Stimulated activated CD8-positive, alpha-beta memory T cell treated with anti-CD3 and anti-CD28 coated beads, Interleukin-4, amount 100 ng/mL, for 24 hours (primary cell): ENCODE measurements at regions not wholly inside any gene's neighbourhood (a gene's known extent, or its start where the extent isn't known, plus 50 kb on each side); places are given as distances from the start of the nearest gene placed in this dataset.

ENCODE experiments used
- DNase-seq: peaks from one replicate; pipeline ENCODE4 v3.0.0-alpha.2; 2020; ENCODE audit warnings: low read depth

GRCh38 chr2:120883607-120884440, 148.2 kb downstream of the GLI2 start:
- no peak for DNase-seq

- no peak for DNase-seq
Measured at GRCh38 chr2:120884472-120885290, 149.0 kb downstream of the GLI2 start.

DNA sequence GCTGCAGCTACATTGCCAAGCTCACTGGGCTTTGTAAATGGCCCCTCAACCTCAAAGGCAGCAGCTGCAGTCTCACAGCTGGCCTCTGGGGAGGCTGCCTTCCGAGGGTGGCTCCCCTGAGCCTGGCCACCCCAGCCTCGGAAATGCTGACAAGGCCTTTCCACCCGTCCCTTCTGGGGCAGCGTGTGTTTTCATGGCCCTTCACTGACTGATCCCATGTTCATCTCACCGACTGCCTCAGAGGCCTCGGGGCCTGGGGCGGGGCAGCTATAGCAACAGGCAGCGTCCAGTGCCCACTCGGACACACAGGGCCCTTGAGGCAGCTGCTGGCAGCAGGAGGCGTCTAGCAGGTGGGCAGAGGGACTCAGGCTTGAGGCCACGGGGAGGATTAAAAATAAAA, 149.7 kb downstream of the GLI2 start:
- no peak for DNase-seq

- no peak for DNase-seq
Measured at GRCh38 chr2:120885749-120886148, 150.1 kb downstream of the GLI2 start.

- DNase-seq = no peak
Measured at GRCh38 chr2:120886534-120887319, 151.1 kb downstream of the GLI2 start.

GRCh38 chr2:120887320-120887697, 151.6 kb downstream of the GLI2 start:
- no peak for DNase-seq

DNA sequence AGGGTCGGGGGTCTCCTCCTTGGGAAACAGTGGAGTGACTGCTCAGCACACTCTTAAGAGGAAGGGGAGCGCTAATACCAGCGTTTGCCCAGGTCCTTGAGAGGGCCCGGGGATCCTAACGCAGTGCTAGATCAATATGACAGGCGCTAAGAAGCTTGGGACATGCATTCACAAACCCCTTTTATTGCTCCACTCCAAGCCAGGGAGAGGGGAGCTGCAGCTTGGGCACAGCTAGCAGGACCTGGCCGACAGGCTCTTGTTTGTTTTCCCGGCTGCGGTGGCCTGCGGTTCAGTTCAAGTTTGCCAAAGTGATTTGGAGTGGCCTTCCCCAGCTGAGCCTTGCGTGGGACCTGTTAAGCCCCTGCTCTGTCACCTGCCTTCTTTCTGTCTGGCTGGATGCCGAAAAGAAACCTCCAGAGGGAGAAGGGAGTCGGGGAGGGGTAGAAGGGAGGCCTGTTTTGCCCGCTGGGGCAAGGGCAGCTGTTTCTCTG, 152.1 kb downstream of the GLI2 start:
- DNase-seq = no peak

- DNase-seq = no peak
Measured at GRCh38 chr2:120888851-120889250, 153.2 kb downstream of the GLI2 start.

DNA sequence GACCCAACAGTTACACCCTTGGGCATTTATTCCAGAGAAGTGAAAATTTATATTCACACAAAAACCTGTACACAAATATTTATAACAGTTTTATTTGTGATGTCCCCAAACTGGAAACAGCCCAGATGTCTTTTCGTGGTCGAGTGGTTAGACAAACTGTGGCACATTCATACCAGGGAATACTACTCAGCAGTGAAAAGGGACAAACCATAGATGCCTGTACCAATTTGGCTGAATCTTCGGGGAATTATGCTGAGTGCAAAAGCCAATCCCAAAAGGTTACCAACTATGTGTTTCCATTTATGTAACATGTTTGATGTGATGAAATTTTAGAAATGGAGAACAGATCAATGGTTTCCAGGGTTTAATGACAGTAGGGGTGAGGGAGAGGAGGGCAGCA, 154.3 kb downstream of the GLI2 start:
- DNase-seq = no peak

DNA sequence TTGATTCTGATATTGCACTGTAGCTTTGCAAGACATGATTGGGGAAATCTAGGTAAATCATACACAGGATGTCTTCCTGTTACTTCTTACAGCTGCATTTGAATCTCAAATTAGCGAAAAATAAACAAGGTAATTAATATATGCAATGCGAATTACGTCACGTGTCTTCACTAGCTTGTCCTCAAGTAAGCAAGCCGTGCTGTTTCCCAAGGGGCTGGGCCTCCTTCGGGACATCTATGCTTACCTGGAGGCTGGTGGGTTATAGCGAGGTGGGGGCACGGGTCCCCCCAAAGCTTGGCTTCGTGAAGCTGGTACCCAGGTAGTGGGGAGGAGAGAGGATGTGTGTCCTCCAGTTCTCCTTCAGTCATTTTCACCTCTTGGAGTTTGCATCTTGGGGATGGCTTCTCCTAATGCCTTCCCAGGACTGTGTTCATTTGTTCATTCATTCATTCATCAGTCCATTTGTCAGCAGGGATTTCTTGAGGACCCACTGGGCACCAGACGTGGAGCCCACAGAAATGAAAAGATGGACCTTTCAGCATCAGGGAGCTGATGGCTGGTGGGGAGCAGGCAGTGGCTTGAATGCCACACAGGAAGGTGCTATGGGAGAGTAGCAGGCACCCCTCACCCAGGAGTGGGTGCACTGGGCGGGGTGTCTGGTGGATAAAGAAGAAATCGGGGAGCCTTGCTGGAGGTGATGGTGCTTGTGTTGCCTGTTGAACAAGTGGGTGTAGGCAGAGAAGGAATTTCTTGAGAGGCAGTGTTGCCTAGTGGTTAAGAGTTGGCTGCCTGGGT, 155.1 kb downstream of the GLI2 start:
- DNase-seq = no peak

DNA sequence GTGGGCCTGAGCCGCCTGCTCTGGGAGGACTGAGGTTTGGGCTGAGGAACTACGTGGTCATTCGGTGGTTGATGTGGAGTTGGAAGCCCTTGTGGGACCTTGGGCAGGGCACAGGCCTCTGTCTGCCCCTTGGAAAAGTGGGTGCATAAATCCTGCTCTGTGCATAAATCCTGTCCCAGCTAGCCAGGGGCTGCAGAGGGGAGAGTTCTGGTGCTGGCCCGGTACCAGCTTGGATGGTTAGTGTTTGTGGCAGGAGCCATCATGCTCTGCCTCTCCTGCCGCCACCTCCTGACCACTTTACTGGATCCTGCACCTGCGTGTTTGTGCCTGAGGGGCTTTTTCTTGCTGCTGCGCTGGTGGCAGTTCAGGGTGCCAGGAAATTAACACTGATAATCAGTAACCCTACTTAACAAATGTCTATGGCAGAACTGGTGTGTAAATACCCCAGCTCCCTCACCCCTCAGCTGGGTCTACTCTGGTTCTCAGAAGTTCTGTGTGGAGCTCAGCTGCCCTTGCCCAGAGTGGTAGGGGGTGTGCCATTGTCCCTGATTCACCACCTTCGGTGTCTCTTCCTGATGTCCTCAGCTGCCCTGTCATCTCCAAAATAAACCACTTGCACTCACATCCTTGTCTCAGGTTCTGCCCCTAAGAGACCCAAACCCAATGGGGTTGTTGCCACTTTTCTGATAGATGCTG, 156.8 kb downstream of the GLI2 start:
- DNase-seq = no peak

DNA sequence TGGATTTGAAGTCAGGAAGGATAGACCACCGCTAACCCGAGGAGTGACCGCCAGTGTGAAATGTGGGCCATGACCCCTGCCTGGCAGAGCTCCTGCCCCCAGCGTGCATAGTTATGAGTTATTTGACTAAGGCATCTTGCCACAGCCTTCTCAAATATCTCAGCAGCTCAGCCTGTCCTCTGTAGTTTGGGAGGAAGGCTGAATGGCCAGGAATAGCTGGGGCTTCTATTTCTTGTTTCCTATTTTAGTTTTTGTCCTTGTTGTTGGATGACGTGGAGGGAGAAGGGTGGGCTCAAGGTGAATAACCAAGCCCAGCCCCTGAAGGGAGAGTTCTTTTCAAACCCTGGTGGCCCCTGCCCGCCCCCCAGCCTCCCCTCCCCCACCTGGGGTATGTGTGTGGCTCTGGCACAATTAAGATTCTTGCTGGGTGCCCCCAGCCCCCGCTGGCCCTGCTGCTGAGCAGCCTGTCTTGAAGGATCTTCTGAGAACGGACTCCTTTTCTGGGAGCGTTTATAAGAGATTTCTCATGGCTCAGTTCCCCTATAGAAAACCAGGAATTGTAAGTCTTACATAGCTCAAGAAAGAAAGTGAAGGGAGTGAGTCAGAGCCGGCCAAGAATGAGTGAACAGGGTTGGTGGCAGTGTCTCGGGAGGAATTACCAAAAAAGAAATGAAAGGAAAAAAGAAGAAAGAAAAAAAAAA, 157.4 kb downstream of the GLI2 start:
- no peak for DNase-seq

- DNase-seq = no peak
Measured at GRCh38 chr2:120893811-120894584, 158.3 kb downstream of the GLI2 start.

- DNase-seq = no peak
Measured at GRCh38 chr2:120894966-120895365, 159.3 kb downstream of the GLI2 start.

DNA sequence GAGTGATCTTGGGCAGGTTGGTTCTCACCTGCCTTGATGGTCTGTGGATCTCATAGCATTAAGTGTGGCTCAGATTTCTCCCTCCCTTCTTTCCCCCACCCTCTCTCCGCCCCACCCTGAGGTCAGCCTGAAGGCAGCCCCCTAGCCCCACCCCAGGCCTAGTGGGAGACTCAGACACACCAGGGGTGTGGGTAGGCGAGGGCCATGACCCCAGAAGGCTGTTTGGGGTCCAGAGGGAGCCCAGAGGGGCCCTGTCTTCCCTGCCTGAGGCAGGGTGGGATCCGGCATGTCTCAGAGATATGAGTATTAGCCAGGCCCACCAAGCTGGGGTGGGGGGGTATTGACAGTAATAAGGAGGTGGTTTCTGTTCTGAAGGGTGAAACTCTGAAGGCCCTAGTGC, 160.5 kb downstream of the GLI2 start:
- no peak for DNase-seq

DNA sequence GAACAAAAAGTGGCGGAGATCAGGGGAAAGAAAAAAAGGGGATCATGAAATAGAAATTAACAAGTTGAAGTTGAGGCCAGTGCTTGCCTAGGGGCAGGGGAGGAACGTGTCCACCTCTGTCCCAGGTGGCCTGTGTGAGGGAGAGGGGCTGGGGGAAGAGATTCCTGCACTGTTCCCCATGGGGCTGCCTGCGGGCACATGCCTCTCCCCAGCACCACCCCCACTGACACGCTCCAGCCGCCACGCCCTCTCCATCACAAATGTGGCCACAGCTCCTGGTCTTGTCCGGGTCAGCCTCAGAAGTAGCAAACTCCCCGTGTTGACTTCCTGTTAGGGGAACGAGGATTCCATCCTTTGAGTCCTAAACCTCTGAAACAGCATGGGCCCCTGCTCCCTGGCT, 161.2 kb downstream of the GLI2 start:
- no peak for DNase-seq

- DNase-seq = no peak
Measured at GRCh38 chr2:120897399-120897798, 161.7 kb downstream of the GLI2 start.

- no peak for DNase-seq
Measured at GRCh38 chr2:120898496-120898895, 162.8 kb downstream of the GLI2 start.

DNA sequence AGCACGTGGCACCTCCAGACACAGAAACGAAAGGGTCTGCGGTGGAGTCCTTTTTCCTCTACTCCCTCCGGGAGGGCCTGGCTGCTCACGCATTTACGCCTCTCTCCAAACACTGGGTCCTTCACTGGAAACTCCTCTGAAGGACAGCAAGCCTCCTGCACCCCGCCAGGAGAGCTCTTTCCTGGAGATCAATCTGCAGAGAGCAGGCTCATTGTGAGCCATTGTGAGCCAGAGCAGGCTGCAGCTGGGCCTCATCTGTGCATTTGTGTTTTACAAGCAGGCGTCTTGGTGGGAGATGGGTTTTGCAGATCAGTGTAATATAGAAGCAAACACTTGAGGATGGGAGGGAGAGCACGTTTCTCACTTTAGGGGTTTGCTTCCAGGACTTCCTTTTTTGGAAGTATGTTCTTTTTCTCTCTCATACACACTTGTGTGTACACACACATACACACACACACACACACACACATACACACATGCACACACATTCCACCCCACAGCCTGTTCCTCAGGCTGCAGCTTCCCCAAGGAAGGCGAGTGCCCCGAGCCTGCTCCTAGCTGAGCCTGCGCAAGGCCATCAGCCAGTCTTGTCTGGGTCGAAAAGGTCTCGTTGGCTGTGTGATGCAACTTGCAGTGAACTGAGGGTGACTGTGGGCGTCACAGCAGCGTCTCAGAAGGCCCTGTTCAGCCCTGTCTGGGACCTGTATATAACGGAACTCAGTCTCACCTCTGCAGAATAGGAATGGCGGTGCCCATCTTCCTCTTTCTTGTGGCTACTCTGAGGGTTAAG, 163.5 kb downstream of the GLI2 start:
- DNase-seq = no peak
